ENCODE measurements at regions not wholly inside any gene's neighbourhood (a gene's known extent, or its start where the extent isn't known, plus 50 kb on each side); places are given as distances from the start of the nearest gene placed in this dataset.

DNA sequence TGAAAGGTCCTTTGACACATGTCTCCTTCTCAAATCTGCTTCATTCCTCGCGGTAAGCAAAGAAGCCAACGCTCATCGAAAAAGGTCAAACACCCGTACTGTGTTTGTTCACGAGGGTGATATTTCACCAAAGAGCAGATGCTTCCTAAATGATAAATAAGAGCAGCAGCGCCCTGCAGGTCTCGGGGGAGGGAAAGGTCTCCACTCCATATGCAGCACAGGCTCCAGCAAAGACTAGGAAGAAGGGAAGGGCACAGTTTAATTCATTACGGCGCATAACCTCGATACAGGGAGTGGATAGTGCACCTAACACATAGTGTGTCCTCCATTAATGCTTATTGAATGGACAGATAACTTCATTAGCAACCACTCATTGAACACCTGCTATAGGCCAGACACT is 593.3 kb downstream of the CDK5RAP2 start:
- TF ChIP-seq, protein P1, sequence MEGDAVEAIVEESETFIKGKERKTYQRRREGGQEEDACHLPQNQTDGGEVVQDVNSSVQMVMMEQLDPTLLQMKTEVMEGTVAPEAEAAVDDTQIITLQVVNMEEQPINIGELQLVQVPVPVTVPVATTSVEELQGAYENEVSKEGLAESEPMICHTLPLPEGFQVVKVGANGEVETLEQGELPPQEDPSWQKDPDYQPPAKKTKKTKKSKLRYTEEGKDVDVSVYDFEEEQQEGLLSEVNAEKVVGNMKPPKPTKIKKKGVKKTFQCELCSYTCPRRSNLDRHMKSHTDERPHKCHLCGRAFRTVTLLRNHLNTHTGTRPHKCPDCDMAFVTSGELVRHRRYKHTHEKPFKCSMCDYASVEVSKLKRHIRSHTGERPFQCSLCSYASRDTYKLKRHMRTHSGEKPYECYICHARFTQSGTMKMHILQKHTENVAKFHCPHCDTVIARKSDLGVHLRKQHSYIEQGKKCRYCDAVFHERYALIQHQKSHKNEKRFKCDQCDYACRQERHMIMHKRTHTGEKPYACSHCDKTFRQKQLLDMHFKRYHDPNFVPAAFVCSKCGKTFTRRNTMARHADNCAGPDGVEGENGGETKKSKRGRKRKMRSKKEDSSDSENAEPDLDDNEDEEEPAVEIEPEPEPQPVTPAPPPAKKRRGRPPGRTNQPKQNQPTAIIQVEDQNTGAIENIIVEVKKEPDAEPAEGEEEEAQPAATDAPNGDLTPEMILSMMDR (conservative IDR thresholded peaks at IDR 0.05; ENCODE audit: low read depth, low read length), result no peak
- TF ChIP-seq EZH2 (IDR thresholded peaks at IDR 0.05; ENCODE audit: borderline replicate concordance, low read depth, low read length, poor library complexity, severe bottlenecking), result no peak
